ENCODE measurements at regions not wholly inside any gene's neighbourhood (a gene's known extent, or its start where the extent isn't known, plus 50 kb on each side); places are given as distances from the start of the nearest gene placed in this dataset.
"Not testable (repeated sequence)": the region's sequence is repeated elsewhere in the genome, so short reads cannot be mapped to it uniquely, and the experiment has no call there.

DNA sequence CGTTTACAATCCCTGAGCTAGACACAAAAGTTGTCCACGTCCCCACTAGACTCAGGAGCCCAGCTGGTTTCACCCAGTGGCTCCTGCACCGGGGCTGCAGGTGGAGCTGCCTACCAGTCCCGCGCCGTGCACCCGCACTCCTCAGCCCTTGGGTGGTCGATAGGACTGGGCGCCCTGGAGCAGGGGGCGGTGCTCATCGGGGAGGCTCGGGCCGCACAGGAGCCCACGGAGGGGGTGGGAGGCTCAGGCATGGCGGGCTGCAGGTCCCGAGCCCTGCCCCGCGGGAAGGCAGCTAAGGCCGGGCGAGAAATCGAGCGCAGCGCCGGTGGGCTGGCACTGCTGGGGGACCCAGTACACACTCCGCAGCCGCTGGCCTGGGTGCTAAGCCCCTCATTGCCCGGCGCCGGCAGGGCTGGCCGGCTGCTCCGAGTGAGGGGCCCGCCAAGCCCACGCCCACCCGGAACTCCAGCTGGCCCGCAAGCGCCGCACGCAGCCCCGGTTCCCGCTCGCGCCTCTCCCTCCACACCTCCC, 1996.0 kb downstream of the PCDH7 start:
- H3K27me3 ChIP-seq (ENCODE audit: control insufficient read depth, insufficient read depth, low read length); H3K9ac ChIP-seq (ENCODE audit: low read length); H3K36me3 ChIP-seq (ENCODE audit: control insufficient read depth, insufficient read depth, low read length); H3K27ac ChIP-seq (ENCODE audit: low read depth, low read length); H3K4me1 ChIP-seq (ENCODE audit: control insufficient read depth, insufficient read depth, low read length); H3K4me3 ChIP-seq (ENCODE audit: low read depth, low read length); H3K9me3 ChIP-seq (ENCODE audit: control insufficient read depth, insufficient read depth, low read depth, low read length): not testable (repeated sequence)

GRCh38 chr4:32735856-32736590, 2015.9 kb downstream of the PCDH7 start:
- Histone ChIP-seq H3K27me3 (ENCODE audit: control insufficient read depth, insufficient read depth, low read length) (no peaks in the 10 kb centered on the region), H3K4me1 (ENCODE audit: control insufficient read depth, insufficient read depth, low read length) (no peaks in the 10 kb centered on the region), H3K36me3 (ENCODE audit: control insufficient read depth, insufficient read depth, low read length) (no peaks in the 10 kb centered on the region), H3K9me3 (ENCODE audit: control insufficient read depth, insufficient read depth, low read depth, low read length) (no peaks in the 10 kb centered on the region), H3K9ac (ENCODE audit: low read length) (no peak overlapping the region), H3K27ac (ENCODE audit: low read depth, low read length) (no peak overlapping the region), H3K4me3 (ENCODE audit: low read depth, low read length) (no peak overlapping the region)

DNA sequence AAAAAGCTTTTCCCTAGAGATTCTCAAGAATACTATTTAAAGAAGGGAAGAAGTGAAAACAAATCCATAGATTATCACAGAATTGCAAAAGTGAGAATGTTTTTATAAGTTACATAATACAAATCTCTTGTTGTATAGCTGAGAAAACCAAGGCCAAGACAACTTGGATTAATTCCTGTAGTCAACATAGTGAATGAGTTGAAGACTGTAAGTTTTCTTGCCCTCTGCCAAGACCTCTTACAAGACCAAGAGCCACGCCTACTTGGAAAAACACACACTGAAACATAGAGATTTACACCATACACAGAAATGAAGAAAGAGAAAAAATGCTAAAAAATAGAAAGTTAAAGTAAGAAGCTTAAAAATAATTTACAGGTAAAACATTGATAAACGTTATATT, 2024.0 kb downstream of the PCDH7 start:
- Histone ChIP-seq H3K27ac (ENCODE audit: low read depth, low read length) (no peak overlapping the region), H3K36me3 (ENCODE audit: control insufficient read depth, insufficient read depth, low read length) (no peaks in the 10 kb centered on the region), H3K9ac (ENCODE audit: low read length) (no peak overlapping the region), H3K4me3 (ENCODE audit: low read depth, low read length) (no peak overlapping the region), H3K4me1 (ENCODE audit: control insufficient read depth, insufficient read depth, low read length) (no peaks in the 10 kb centered on the region), H3K27me3 (ENCODE audit: control insufficient read depth, insufficient read depth, low read length) (no peaks in the 10 kb centered on the region), H3K9me3 (ENCODE audit: control insufficient read depth, insufficient read depth, low read depth, low read length) (no peaks in the 10 kb centered on the region)

DNA sequence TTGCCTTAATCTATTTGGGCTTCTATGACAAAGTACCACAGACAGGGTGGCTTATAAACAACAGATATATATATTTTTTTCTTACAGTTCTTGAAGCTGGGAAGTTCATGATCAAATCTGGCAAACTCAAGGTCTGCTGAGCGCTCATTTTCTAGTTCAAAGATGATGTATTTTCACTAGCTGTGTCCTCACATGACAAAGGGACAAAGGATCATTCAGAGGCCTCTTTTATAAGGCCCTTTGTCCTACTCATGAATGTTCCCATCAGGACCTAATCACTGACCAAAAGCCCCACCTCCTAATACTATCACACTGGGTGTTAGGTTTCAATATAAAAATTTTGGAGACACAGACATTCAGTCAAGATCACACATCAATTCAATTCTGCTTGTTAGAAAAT, 2025.2 kb downstream of the PCDH7 start:
- H3K9ac ChIP-seq (ENCODE audit: low read length) = no peak overlapping the region
- H3K36me3 ChIP-seq (ENCODE audit: control insufficient read depth, insufficient read depth, low read length) = no peaks in the 10 kb centered on the region
- H3K4me1 ChIP-seq (ENCODE audit: control insufficient read depth, insufficient read depth, low read length) = no peaks in the 10 kb centered on the region
- no peaks in the 10 kb centered on the region for H3K27me3 ChIP-seq (ENCODE audit: control insufficient read depth, insufficient read depth, low read length)
- H3K4me3 ChIP-seq (ENCODE audit: low read depth, low read length) = no peak overlapping the region
- H3K9me3 ChIP-seq (ENCODE audit: control insufficient read depth, insufficient read depth, low read depth, low read length) = no peaks in the 10 kb centered on the region
- H3K27ac ChIP-seq (ENCODE audit: low read depth, low read length) = no peak overlapping the region

DNA sequence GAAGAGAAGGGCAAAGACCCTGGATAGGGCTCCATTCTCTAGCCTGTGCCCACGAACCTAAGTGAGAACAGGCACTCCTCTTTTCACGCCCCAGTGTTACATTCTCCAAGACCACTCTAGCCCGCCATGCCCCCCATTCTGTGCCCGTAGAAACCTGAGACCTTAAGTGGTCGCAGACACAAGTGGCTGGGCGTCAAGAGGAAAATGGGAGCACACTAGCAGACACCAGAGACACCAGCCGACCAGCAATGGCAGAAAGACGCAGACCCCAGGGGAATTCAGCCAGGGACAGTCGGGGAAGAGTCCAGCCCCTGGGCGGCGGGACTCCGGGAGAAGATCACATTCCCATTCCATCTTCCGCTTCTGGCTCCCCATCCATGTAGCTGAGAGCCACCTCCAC, 2027.9 kb downstream of the PCDH7 start:
- H3K9me3 ChIP-seq (ENCODE audit: control insufficient read depth, insufficient read depth, low read depth, low read length) = no peaks in the 10 kb centered on the region
- no peak overlapping the region for H3K27ac ChIP-seq (ENCODE audit: low read depth, low read length)
- H3K27me3 ChIP-seq (ENCODE audit: control insufficient read depth, insufficient read depth, low read length) = no peaks in the 10 kb centered on the region
- H3K4me3 ChIP-seq (ENCODE audit: low read depth, low read length) = no peak overlapping the region
- H3K9ac ChIP-seq (ENCODE audit: low read length) = no peak overlapping the region
- no peaks in the 10 kb centered on the region for H3K36me3 ChIP-seq (ENCODE audit: control insufficient read depth, insufficient read depth, low read length)
- no peaks in the 10 kb centered on the region for H3K4me1 ChIP-seq (ENCODE audit: control insufficient read depth, insufficient read depth, low read length)

GRCh38 chr4:32748498-32748897, 2028.3 kb downstream of the PCDH7 start:
- no peaks in the 10 kb centered on the region for H3K27me3 ChIP-seq (ENCODE audit: control insufficient read depth, insufficient read depth, low read length)
- no peaks in the 10 kb centered on the region for H3K36me3 ChIP-seq (ENCODE audit: control insufficient read depth, insufficient read depth, low read length)
- H3K4me3 ChIP-seq (ENCODE audit: low read depth, low read length) = no peak overlapping the region
- no peak overlapping the region for H3K9ac ChIP-seq (ENCODE audit: low read length)
- H3K9me3 ChIP-seq (ENCODE audit: control insufficient read depth, insufficient read depth, low read depth, low read length) = no peaks in the 10 kb centered on the region
- H3K27ac ChIP-seq (ENCODE audit: low read depth, low read length) = no peak overlapping the region
- H3K4me1 ChIP-seq (ENCODE audit: control insufficient read depth, insufficient read depth, low read length) = no peaks in the 10 kb centered on the region

GRCh38 chr4:32752962-32753361, 2032.8 kb downstream of the PCDH7 start:
- Histone ChIP-seq H3K9me3 (ENCODE audit: control insufficient read depth, insufficient read depth, low read depth, low read length) (no peaks in the 10 kb centered on the region), H3K9ac (ENCODE audit: low read length) (no peak overlapping the region), H3K4me3 (ENCODE audit: low read depth, low read length) (no peak overlapping the region), H3K27me3 (ENCODE audit: control insufficient read depth, insufficient read depth, low read length) (no peaks in the 10 kb centered on the region), H3K27ac (ENCODE audit: low read depth, low read length) (no peak overlapping the region), H3K36me3 (ENCODE audit: control insufficient read depth, insufficient read depth, low read length) (no peaks in the 10 kb centered on the region), H3K4me1 (ENCODE audit: control insufficient read depth, insufficient read depth, low read length) (no peaks in the 10 kb centered on the region)

DNA sequence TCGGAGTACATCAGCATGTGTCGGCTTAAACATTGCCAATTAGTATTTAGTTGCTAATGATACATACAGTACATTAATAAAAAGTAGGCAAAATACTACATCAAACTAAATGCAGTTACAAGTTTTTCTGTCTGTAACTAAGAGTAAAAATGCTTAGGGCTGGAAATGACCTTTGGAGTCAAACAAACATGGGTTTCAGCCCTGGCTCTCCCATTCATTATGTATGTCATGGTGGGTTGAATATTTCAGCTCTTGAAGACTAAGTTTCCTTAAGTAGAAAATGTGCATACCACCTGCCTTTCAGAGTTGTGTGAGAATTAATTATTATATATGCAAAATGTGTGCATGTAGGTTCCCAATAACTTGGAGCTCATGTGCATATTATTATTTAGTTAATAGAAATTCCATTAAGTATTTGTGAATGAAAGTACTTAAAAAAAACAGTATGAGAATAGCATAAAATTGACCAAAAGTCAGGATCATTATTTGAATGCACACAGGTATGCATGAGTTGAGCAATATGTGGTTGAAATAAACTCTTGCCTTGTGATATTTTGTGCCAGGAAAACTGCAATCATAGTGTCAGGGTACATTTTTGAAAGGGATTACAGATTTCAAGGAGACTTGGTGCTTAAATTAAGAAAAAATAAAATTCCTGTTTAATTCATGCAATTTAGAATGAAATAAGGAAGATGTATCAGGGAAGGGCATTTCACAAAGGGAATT, 2048.7 kb downstream of the PCDH7 start:
- Histone ChIP-seq H3K9me3 (ENCODE audit: control insufficient read depth, insufficient read depth, low read depth, low read length) (no peaks in the 10 kb centered on the region), H3K27me3 (ENCODE audit: control insufficient read depth, insufficient read depth, low read length) (no peaks in the 10 kb centered on the region), H3K27ac (ENCODE audit: low read depth, low read length) (no peak overlapping the region), H3K4me3 (ENCODE audit: low read depth, low read length) (no peak overlapping the region), H3K36me3 (ENCODE audit: control insufficient read depth, insufficient read depth, low read length) (no peaks in the 10 kb centered on the region), H3K4me1 (ENCODE audit: control insufficient read depth, insufficient read depth, low read length) (peaks cover 5% of the 10 kb centered on the region; the same call in 1 of the 2 replicates), H3K9ac (ENCODE audit: low read length) (no peak overlapping the region)

DNA sequence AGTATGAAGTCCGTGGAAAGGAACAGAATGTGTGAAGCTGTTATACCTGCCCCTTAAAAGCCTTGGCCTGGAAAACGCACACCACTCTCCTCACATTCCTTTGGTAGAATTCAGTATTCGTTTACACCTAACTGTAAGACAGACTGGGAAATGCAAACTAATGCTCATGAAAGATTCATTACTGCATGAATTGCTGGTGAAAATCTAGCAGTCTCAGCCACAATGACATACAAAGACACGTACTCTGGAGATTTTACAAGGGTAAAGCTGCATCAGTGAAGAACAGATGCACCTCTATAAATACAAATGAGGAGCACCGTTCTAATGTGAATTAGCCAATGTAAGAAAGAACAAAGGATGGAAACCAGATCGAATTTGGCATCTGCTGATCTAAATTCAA, 2051.3 kb downstream of the PCDH7 start:
- no peaks in the 10 kb centered on the region for H3K9me3 ChIP-seq (ENCODE audit: control insufficient read depth, insufficient read depth, low read depth, low read length)
- H3K27me3 ChIP-seq (ENCODE audit: control insufficient read depth, insufficient read depth, low read length) = no peaks in the 10 kb centered on the region
- no peak overlapping the region for H3K27ac ChIP-seq (ENCODE audit: low read depth, low read length)
- no peak overlapping the region for H3K9ac ChIP-seq (ENCODE audit: low read length)
- no peaks in the 10 kb centered on the region for H3K36me3 ChIP-seq (ENCODE audit: control insufficient read depth, insufficient read depth, low read length)
- no peak overlapping the region for H3K4me3 ChIP-seq (ENCODE audit: low read depth, low read length)
- H3K4me1 ChIP-seq (ENCODE audit: control insufficient read depth, insufficient read depth, low read length) = peaks cover 5% of the 10 kb centered on the region; the same call in 1 of the 2 replicates

DNA sequence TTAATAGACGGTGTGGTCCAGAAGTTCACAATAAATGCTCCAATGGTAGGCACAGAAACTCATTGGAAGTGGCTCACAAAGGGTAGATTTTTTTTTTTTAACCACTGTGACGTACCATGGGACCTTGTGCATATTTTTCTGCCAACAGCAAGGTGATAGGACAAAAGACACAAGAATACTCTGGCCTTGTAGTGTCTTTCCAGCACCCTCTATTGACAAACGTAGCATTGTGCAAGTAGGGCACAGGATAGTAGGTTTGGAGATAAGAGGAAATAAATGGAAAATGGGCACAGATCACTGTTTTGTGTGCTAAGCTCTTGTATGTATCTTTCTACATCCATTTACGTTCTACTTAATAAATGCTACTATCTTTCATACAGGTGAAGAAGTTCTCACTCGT, 2054.9 kb downstream of the PCDH7 start:
- H3K9ac ChIP-seq (ENCODE audit: low read length) = no peak overlapping the region
- H3K9me3 ChIP-seq (ENCODE audit: control insufficient read depth, insufficient read depth, low read depth, low read length) = no peaks in the 10 kb centered on the region
- no peak overlapping the region for H3K27ac ChIP-seq (ENCODE audit: low read depth, low read length)
- H3K36me3 ChIP-seq (ENCODE audit: control insufficient read depth, insufficient read depth, low read length) = no peaks in the 10 kb centered on the region
- peaks cover 5% of the 10 kb centered on the region; the same call in 1 of the 2 replicates for H3K4me1 ChIP-seq (ENCODE audit: control insufficient read depth, insufficient read depth, low read length)
- no peak overlapping the region for H3K4me3 ChIP-seq (ENCODE audit: low read depth, low read length)
- H3K27me3 ChIP-seq (ENCODE audit: control insufficient read depth, insufficient read depth, low read length) = no peaks in the 10 kb centered on the region

- Histone ChIP-seq H3K9ac (ENCODE audit: low read length) (no peak overlapping the region), H3K27ac (ENCODE audit: low read depth, low read length) (no peak overlapping the region)
Observed at GRCh38 chr4:32776435-32777203, 2056.4 kb downstream of the PCDH7 start.

More at GRCh38 chr4:32776435-32777203, 2056.4 kb downstream of the PCDH7 start:
- Histone ChIP-seq H3K4me3 (ENCODE audit: low read depth, low read length) (no peak overlapping the region), H3K36me3 (ENCODE audit: control insufficient read depth, insufficient read depth, low read length) (no peaks in the 10 kb centered on the region), H3K9me3 (ENCODE audit: control insufficient read depth, insufficient read depth, low read depth, low read length) (no peaks in the 10 kb centered on the region), H3K27me3 (ENCODE audit: control insufficient read depth, insufficient read depth, low read length) (no peaks in the 10 kb centered on the region), H3K4me1 (ENCODE audit: control insufficient read depth, insufficient read depth, low read length) (peaks cover under 1% of the 10 kb centered on the region; the same call in 1 of the 2 replicates)
